Astrocyte of the spinal cord (primary cell): ENCODE measurements at regions not wholly inside any gene's neighbourhood (a gene's known extent, or its start where the extent isn't known, plus 50 kb on each side); places are given as distances from the start of the nearest gene placed in this dataset.
"Not testable (repeated sequence)": the region's sequence is repeated elsewhere in the genome, so short reads cannot be mapped to it uniquely, and the experiment has no call there.

Experiments
- DNase-seq: peaks from one replicate; pipeline ENCODE4 v3.0.0; 2011; ENCODE audit warnings: low read depth, low spot score
- H3K4me3 ChIP-seq: 2 replicates; pipeline ENCODE4 v1.5.1; 2011; ENCODE audit warnings: low read depth, mild to moderate bottlenecking, low read length, moderate library complexity
- CTCF ChIP-seq: IDR thresholded peaks from 2 replicates; pipeline ENCODE4 v1.5.1; 2012; ENCODE audit warnings: low read depth, mild to moderate bottlenecking, low read length, inconsistent platforms
- in situ Hi-C: cut with HindIII; loops from 2 replicates; pipeline ENCODE4 v1.10.0; 2017; ENCODE audit warnings: low sequenced_read_pairs

GRCh38 chr3:139109271-139109670 lies 64.6 kb upstream of the PRR23C start:
- in situ Hi-C loops, result loop anchor here (25.0 kb wide), 1 partner anchor 203 kb away; no protein-coding TSS in a partner anchor
- H3K4me3 ChIP-seq, result no peak overlapping the region
- no peak for DNase-seq
- no peak for TF ChIP-seq CTCF

DNA sequence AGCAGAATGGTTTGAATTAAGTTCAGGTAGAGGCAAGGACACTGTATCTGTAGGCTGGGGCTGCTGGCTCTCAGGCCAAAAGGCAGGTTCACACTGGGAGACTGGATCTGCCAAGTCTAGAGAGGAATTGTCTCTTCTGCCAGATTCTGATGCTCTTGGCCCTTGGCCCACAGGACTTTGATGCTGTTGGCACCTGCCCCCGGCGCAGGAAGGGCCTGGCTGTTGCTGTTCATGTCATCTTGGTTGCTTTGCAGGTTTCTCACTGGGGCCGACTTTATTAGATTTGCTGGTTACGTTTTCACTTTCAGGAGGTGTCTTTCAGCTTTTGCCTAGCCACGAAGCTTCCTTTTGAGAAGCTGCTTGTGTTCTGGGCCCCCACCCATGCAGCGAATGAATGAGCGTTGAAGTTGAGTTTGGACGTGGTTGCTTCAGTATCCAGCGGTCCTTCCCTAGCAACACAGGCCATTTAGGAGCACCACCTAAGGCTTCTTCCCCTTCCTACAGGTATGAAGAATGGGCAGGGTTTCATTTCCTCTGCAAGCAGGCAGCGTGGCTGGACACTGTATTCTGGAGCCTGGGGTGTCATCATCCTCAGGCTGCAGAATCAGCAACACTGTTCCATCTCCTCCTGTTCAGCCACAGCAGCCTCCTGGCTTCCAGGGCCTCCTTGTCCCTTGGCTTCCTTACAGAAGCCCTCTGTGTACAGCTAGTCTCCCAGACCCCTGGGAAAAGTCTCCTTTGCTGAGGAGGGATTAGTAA lies 65.6 kb upstream of the PRR23C start:
- in situ Hi-C loops, result loop anchor here (25.0 kb wide), 1 partner anchor 202 kb away; no protein-coding TSS in a partner anchor
- TF ChIP-seq CTCF, result no peak
- DNase-seq, result no peak
- H3K4me3 ChIP-seq, result no peak overlapping the region

GRCh38 chr3:139110929-139111328 lies 66.2 kb upstream of the PRR23C start:
- DNase-seq, H3K4me3 ChIP-seq: not testable (repeated sequence)
- in situ Hi-C loops, result loop anchor here (25.0 kb wide), 1 partner anchor 201 kb away; no protein-coding TSS in a partner anchor

DNA sequence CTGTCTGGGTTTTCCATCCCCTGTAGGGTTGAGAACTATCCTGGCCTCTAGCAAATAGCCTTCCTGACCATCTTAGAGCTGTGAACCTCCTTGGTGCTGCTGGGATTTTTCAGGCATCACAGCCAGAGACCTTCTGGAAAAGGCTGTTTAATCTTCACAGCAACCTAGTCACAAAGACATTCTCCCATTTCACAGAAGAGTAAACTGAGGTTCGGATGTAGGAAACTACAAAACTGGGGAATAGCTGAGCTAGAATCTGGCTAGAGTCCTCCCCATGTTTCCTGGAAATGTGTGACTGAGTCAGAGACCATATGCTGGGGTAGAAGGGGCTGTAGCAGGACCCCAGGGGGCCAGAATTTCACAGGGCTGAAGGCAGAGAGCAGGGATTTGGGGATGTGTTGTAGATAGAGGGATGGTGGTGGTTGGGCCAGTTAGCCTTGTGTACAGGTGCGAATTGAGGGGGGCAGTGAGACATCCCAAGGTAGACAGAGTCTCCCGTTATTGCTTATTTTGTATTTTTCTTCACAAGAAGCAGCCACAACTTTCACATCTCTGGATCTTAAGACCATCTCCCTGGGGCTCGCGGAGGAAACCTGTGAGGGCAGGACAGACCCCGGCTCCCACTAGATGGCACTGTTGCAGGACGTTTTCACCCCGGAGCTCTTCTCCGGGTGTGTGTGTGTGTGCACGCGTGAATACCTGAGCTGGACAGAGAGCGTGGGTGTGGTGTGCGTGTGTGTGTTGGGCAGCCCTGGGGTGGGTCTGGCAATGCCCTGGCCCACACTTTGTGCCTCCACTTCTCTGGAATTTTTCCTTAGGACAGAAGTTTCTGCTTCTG lies 66.9 kb upstream of the PRR23C start:
- no peak overlapping the region for H3K4me3 ChIP-seq
- TF ChIP-seq CTCF, result peak; percentile 89
- in situ Hi-C loops, result loop anchor here (25.0 kb wide), 1 partner anchor 201 kb away; no protein-coding TSS in a partner anchor
- DNase-seq, result peak; percentile 51

GRCh38 chr3:139112230-139112558 lies 67.5 kb upstream of the PRR23C start:
- no peak for DNase-seq
- no peak for TF ChIP-seq CTCF
- H3K4me3 ChIP-seq, result no peak overlapping the region
- in situ Hi-C loops, result loop anchor here (25.0 kb wide), 1 partner anchor 200 kb away; no protein-coding TSS in a partner anchor

GRCh38 chr3:139113231-139113992 lies 68.7 kb upstream of the PRR23C start:
- in situ Hi-C loops, result loop anchor here (25.0 kb wide), 1 partner anchor 199 kb away; no protein-coding TSS in a partner anchor
- no peak for DNase-seq
- no peak overlapping the region for H3K4me3 ChIP-seq
- TF ChIP-seq CTCF, result no peak
